Stomach (tissue), 8 donors: ENCODE measurements at regions not wholly inside any gene's neighbourhood (a gene's known extent, or its start where the extent isn't known, plus 50 kb on each side); places are given as distances from the start of the nearest gene placed in this dataset.

Experiments
- DNase-seq, 2 donors: peaks; one replicate each; pipeline versions ENCODE4 v3.0.0 to v3.0.0-alpha.2; 2013 to 2019
- H3K27ac ChIP-seq, 5 donors: fragments of 200-600 bp in 4 of 5; sonication (generic) in 4 of 5; one replicate each; pipeline ENCODE4 v1.5.1; 2013 to 2019; ENCODE audit warnings: mild to moderate bottlenecking in 1 of 5, moderate library complexity in 1 of 5
- H3K27me3 ChIP-seq, 3 donors: fragments of 200-600 bp; sonication (generic); one replicate each; pipeline ENCODE4 v1.5.1; 2017 to 2019; ENCODE audit warnings: mixed run types in 1 of 3
- H3K36me3 ChIP-seq, 4 donors: fragments of 200-600 bp; sonication (generic); 1 replicate in 3 of 4; 2 replicates in 1 of 4; pipeline ENCODE4 v1.5.1; 2016 to 2019
- H3K4me1 ChIP-seq, 4 donors: fragments of 200-600 bp; sonication (generic); one replicate each; pipeline ENCODE4 v1.5.1; 2016 to 2019
- H3K4me3 ChIP-seq, 4 donors: fragments of 200-600 bp; sonication (generic) in 3 of 4; one replicate each; pipeline ENCODE4 v1.5.1; 2016 to 2019; ENCODE audit warnings: mild to moderate bottlenecking in 1 of 4
- H3K9me3 ChIP-seq, 4 donors: fragments of 200-600 bp; sonication (generic); one replicate each; pipeline ENCODE4 v1.5.1; 2016 to 2019
- CTCF ChIP-seq, 7 experiments: fragments of 450-650 bp in 4 of 7; fragments of 200-600 bp in 3 of 7; sonication (generic) in 3 of 7; IDR thresholded peaks; one replicate each; pipeline ENCODE4 v1.5.1; 2016 to 2019; ENCODE audit warnings: antibody characterized with exemption in 7 of 7, control low read depth in 2 of 7, mild to moderate bottlenecking in 1 of 7
- EP300 ChIP-seq: sonication (generic); formaldehyde crosslinking; IDR thresholded peaks from one replicate; pipeline ENCODE4 v1.6.1; 2017; ENCODE audit warnings: antibody characterized with exemption
- POLR2A ChIP-seq, 4 donors: fragments of 450-650 bp; IDR thresholded peaks; one replicate each; pipeline ENCODE4 v1.6.1; 2016; ENCODE audit warnings: antibody characterized with exemption in 4 of 4, control low read depth in 2 of 4, mild to moderate bottlenecking in 1 of 4, moderate library complexity in 1 of 4
- POLR2AphosphoS5 ChIP-seq, 3 donors: sonication (generic); formaldehyde crosslinking; IDR thresholded peaks; one replicate each; pipeline ENCODE4 v1.6.1; 2016; ENCODE audit warnings: antibody characterized with exemption in 3 of 3
- WGBS, 5 donors: extraction: QIAGEN DNeasy Blood & Tissue Kit in 3 of 5; methylation state at CpG; one replicate each; pipeline versions ENCODE4 v1.1.5 to v1.1.7; 2013 to 2018; 5-methylcytosine and 5-hydroxymethylcytosine counted together
- intact Hi-C: fragments of 100-400 bp; cut with DNase I; formaldehyde crosslinking; loops from one replicate; pipeline ENCODE4 v1.15.1; 2023; ENCODE audit warnings: low total_unique reads
- donor health status: healthy with polysubstance abuse.
- donor health status: Bipolar disorder and iron deficiency.
- donor health status: healthy.

GRCh38 chr13:83752141-83752540 is 130.1 kb downstream of the SLITRK1 start:
- H3K36me3 ChIP-seq: no peaks in the 10 kb centered on the region
- intact Hi-C loops: no loop called here
- no peak for DNase-seq
- no peak overlapping the region for H3K4me3 ChIP-seq
- H3K9me3 ChIP-seq: peaks cover 0 to 21% (median 5%) of the 10 kb centered on the region in 4 donors
- TF ChIP-seq POLR2AphosphoS5 (IDR thresholded peaks at IDR 0.05) (no peak), EP300 (no peak), POLR2A (IDR thresholded peaks at IDR 0.05) (no peak), CTCF (IDR thresholded peaks at IDR 0.05) (no peak)
- WGBS, 5 donors: 55 to 75% (median 70%) methylated on average over 4 of the region's 4 CpGs
- no peaks in the 10 kb centered on the region for H3K4me1 ChIP-seq
- no peak overlapping the region for H3K27ac ChIP-seq
- no peaks in the 10 kb centered on the region for H3K27me3 ChIP-seq

- H3K27me3 ChIP-seq: no peaks in the 10 kb centered on the region
- no peak for DNase-seq
- intact Hi-C loops: no loop called here
- no peak overlapping the region for H3K27ac ChIP-seq
- TF ChIP-seq POLR2AphosphoS5 (IDR thresholded peaks at IDR 0.05): no peak
- TF ChIP-seq EP300: no peak
- TF ChIP-seq POLR2A (IDR thresholded peaks at IDR 0.05): no peak
- TF ChIP-seq CTCF (IDR thresholded peaks at IDR 0.05): no peak
- no peaks in the 10 kb centered on the region for H3K4me1 ChIP-seq
- H3K4me3 ChIP-seq: no peak overlapping the region
- no peaks in the 10 kb centered on the region for H3K36me3 ChIP-seq
- no peaks in the 10 kb centered on the region for H3K9me3 ChIP-seq
Measured at GRCh38 chr13:83740622-83741021, 141.7 kb downstream of the SLITRK1 start.

GRCh38 chr13:83738407-83738806 is 143.9 kb downstream of the SLITRK1 start:
- TF ChIP-seq POLR2A (IDR thresholded peaks at IDR 0.05) (no peak), POLR2AphosphoS5 (IDR thresholded peaks at IDR 0.05) (no peak), EP300 (no peak), CTCF (IDR thresholded peaks at IDR 0.05) (no peak)
- no peaks in the 10 kb centered on the region for H3K27me3 ChIP-seq

GRCh38 chr13:83733293-83733692 is 149.0 kb downstream of the SLITRK1 start:
- Histone ChIP-seq H3K4me1 (peaks cover 0 to 17% (median 12%) of the 10 kb centered on the region in 4 donors), H3K9me3 (no peaks in the 10 kb centered on the region), H3K27me3 (no peaks in the 10 kb centered on the region), H3K27ac (no peak overlapping the region), H3K4me3 (no peak overlapping the region), H3K36me3 (no peaks in the 10 kb centered on the region)
- no peak for DNase-seq
- intact Hi-C loops: no loop called here
- no peak for TF ChIP-seq POLR2AphosphoS5 (IDR thresholded peaks at IDR 0.05)
- TF ChIP-seq CTCF (IDR thresholded peaks at IDR 0.05): no peak
- no peak for TF ChIP-seq POLR2A (IDR thresholded peaks at IDR 0.05)
- no peak for TF ChIP-seq EP300

More at GRCh38 chr13:83738407-83738806, 143.9 kb downstream of the SLITRK1 start:
- intact Hi-C loops: no loop called here
- H3K27ac ChIP-seq: no peak overlapping the region
- DNase-seq: no peak
- peaks cover 0 to 2% (median 0%) of the 10 kb centered on the region in 4 donors for H3K4me1 ChIP-seq
- no peaks in the 10 kb centered on the region for H3K9me3 ChIP-seq
- 89 to 90% (median 89%) methylated on average over 4 of the region's 4 CpGs for WGBS, 5 donors
- H3K36me3 ChIP-seq: no peaks in the 10 kb centered on the region
- no peak overlapping the region for H3K4me3 ChIP-seq
